KMS-11 (cell line): ENCODE measurements at regions not wholly inside any gene's neighbourhood (a gene's known extent, or its start where the extent isn't known, plus 50 kb on each side); places are given as distances from the start of the nearest gene placed in this dataset.

ENCODE experiments used
- H2AFZ ChIP-seq: fragments of 200-600 bp; sonication (generic); 2 replicates; pipeline ENCODE4 v1.6.1; 2016; ENCODE audit warnings: antibody characterized with exemption, mixed run types, low read depth
- H3K27ac ChIP-seq: fragments of 200-600 bp; sonication (generic); 2 replicates; pipeline ENCODE4 v1.6.1; 2016; ENCODE audit warnings: mild to moderate bottlenecking, mixed run types
- H3K27me3 ChIP-seq: fragments of 200-600 bp; sonication (generic); 2 replicates; pipeline ENCODE4 v1.6.1; 2017; ENCODE audit warnings: mild to moderate bottlenecking, low read depth, mixed run types, moderate library complexity; ENCODE audit not compliant: insufficient read depth
- H3K36me3 ChIP-seq: fragments of 200-600 bp; sonication (generic); 2 replicates; pipeline ENCODE4 v1.6.1; 2017; ENCODE audit warnings: mild to moderate bottlenecking, mixed run types; ENCODE audit not compliant: insufficient read depth
- H3K4me1 ChIP-seq: fragments of 200-600 bp; sonication (generic); 2 replicates; pipeline ENCODE4 v1.6.1; 2016; ENCODE audit warnings: mild to moderate bottlenecking, low read depth, mixed run types; ENCODE audit not compliant: poor library complexity, severe bottlenecking
- H3K4me2 ChIP-seq: fragments of 200-600 bp; sonication (generic); 2 replicates; pipeline ENCODE4 v1.7.0; 2016; ENCODE audit warnings: mild to moderate bottlenecking, mixed run types
- H3K4me3 ChIP-seq: fragments of 200-600 bp; sonication (generic); IDR thresholded peaks from 2 replicates; pipeline ENCODE4 v1.6.1; 2017; ENCODE audit warnings: low read depth, low read length, mixed read lengths; ENCODE audit not compliant: insufficient read depth
- H3K79me2 ChIP-seq: fragments of 200-600 bp; sonication (generic); 2 replicates; pipeline ENCODE4 v1.6.1; 2016; ENCODE audit warnings: low read depth, mixed run types; ENCODE audit not compliant: insufficient read depth
- H3K9ac ChIP-seq: fragments of 200-600 bp; sonication (generic); 2 replicates; pipeline ENCODE4 v1.6.1; 2016; ENCODE audit warnings: mild to moderate bottlenecking, mixed run types
- H4K20me1 ChIP-seq: fragments of 200-600 bp; sonication (generic); 2 replicates; pipeline ENCODE4 v1.6.1; 2016; ENCODE audit warnings: mild to moderate bottlenecking, mixed run types; ENCODE audit not compliant: insufficient read depth
- CTCF ChIP-seq: fragments of 200-600 bp; sonication (generic); conservative IDR thresholded peaks from 2 replicates; pipeline ENCODE4 v1.6.1; 2017; ENCODE audit warnings: low read depth, mild to moderate bottlenecking, antibody characterized with exemption, low read length, moderate library complexity, mixed read lengths

DNA sequence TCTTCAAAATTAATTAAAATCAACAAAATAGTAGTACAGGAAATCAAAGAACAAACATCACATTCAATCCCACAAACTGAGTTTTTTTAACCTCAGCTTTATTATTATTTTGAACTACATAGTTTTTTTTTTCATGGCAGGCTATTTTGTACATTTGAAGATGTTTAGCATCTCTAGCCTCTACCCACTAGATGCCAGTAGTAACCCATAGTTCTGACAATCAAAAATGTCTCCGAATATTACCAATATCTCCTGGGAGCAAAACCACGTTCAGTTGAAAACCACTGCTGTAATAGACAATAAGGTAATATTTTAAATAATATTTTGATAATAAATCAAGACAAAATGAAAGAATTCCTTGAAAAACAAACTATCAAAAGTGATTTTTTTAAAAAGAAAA, 702.6 kb upstream of the LRRTM1 start:
- H3K79me2 ChIP-seq, result no peaks in the 10 kb centered on the region
- TF ChIP-seq CTCF, result no peak
- no peaks in the 10 kb centered on the region for H3K27me3 ChIP-seq
- no peaks in the 10 kb centered on the region for H4K20me1 ChIP-seq
- no peak overlapping the region for H3K4me3 ChIP-seq
- H3K9ac ChIP-seq, result no peak overlapping the region
- H3K4me1 ChIP-seq, result no peaks in the 10 kb centered on the region
- no peak overlapping the region for H3K4me2 ChIP-seq
- H2AFZ ChIP-seq, result no peak overlapping the region
- H3K36me3 ChIP-seq, result no peaks in the 10 kb centered on the region
- no peak overlapping the region for H3K27ac ChIP-seq

GRCh38 chr2:81002906-81003305, 698.4 kb upstream of the LRRTM1 start:
- H3K4me1 ChIP-seq, result no peaks in the 10 kb centered on the region
- no peak overlapping the region for H3K27ac ChIP-seq
- H3K36me3 ChIP-seq, result no peaks in the 10 kb centered on the region

DNA sequence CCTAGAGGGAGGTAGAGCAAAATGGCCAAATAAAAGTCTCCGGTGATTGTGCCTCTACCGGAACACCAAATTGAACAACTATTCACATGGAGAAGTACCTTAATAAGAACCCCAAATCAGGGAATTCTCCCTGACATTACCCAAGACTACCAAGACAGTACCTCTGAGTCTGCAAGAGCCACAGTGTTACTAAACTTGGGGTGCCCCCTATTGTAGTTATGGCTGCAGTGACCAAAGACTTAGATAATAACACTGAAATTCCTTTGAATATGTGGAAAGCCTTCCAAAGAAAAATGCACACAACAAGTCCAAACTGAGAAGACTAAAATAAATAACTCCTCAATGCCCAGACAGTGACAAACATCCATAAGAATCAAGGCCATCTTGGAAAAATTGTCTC, 682.9 kb upstream of the LRRTM1 start:
- no peaks in the 10 kb centered on the region for H4K20me1 ChIP-seq
- no peak for TF ChIP-seq CTCF
- no peaks in the 10 kb centered on the region for H3K79me2 ChIP-seq
- H3K27ac ChIP-seq, result no peak overlapping the region
- H3K4me1 ChIP-seq, result no peaks in the 10 kb centered on the region
- no peak overlapping the region for H2AFZ ChIP-seq
- no peak overlapping the region for H3K4me2 ChIP-seq
- H3K36me3 ChIP-seq, result no peaks in the 10 kb centered on the region
- H3K4me3 ChIP-seq, result no peak overlapping the region
- H3K9ac ChIP-seq, result no peak overlapping the region
- H3K27me3 ChIP-seq, result no peaks in the 10 kb centered on the region

More at GRCh38 chr2:81002906-81003305, 698.4 kb upstream of the LRRTM1 start:
- Histone ChIP-seq H3K9ac (no peak overlapping the region), H2AFZ (no peak overlapping the region), H3K4me2 (no peak overlapping the region), H4K20me1 (no peaks in the 10 kb centered on the region), H3K79me2 (no peaks in the 10 kb centered on the region), H3K27me3 (no peaks in the 10 kb centered on the region), H3K4me3 (no peak overlapping the region)
- TF ChIP-seq CTCF, result no peak

DNA sequence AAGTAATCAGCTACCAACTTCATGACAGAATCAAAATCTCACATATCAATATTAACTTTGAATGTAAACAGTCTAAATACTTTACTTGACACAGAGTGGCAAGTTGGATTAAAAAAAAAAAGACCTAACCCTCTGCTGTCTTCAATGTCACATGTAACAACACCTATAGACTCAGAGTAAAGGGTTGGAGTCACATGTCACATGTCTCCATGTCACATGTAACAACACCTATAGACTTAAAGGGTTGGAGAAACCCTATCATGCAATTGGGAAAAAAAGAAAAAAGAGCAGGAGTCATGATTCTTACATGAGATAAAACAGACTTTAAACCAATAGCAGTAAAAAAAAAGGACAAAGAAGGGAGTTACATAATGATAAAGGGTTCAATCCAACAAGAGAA, 665.3 kb upstream of the LRRTM1 start:
- H3K79me2 ChIP-seq, result no peaks in the 10 kb centered on the region
- H3K27me3 ChIP-seq, result no peaks in the 10 kb centered on the region
- H3K4me2 ChIP-seq, result no peak overlapping the region
- H3K4me3 ChIP-seq, result no peak overlapping the region
- H3K9ac ChIP-seq, result no peak overlapping the region
- H3K36me3 ChIP-seq, result no peaks in the 10 kb centered on the region
- no peaks in the 10 kb centered on the region for H4K20me1 ChIP-seq
- TF ChIP-seq CTCF, result no peak
- no peak overlapping the region for H3K27ac ChIP-seq
- no peaks in the 10 kb centered on the region for H3K4me1 ChIP-seq
- H2AFZ ChIP-seq, result no peak overlapping the region

- no peaks in the 10 kb centered on the region for H3K36me3 ChIP-seq
- no peaks in the 10 kb centered on the region for H3K4me1 ChIP-seq
- H3K79me2 ChIP-seq, result no peaks in the 10 kb centered on the region
- no peak overlapping the region for H3K4me2 ChIP-seq
- TF ChIP-seq CTCF, result no peak
- H2AFZ ChIP-seq, result no peak overlapping the region
- no peaks in the 10 kb centered on the region for H3K27me3 ChIP-seq
- no peak overlapping the region for H3K9ac ChIP-seq
- no peaks in the 10 kb centered on the region for H4K20me1 ChIP-seq
- no peak overlapping the region for H3K4me3 ChIP-seq
- no peak overlapping the region for H3K27ac ChIP-seq
These were observed 663.9 kb upstream of the LRRTM1 start for GRCh38 chr2:80968450-80968849.
